ENCODE measurements at regions not wholly inside any gene's neighbourhood (a gene's known extent, or its start where the extent isn't known, plus 50 kb on each side); places are given as distances from the start of the nearest gene placed in this dataset.
"Not testable (repeated sequence)": the region's sequence is repeated elsewhere in the genome, so short reads cannot be mapped to it uniquely, and the experiment has no call there.

DNA sequence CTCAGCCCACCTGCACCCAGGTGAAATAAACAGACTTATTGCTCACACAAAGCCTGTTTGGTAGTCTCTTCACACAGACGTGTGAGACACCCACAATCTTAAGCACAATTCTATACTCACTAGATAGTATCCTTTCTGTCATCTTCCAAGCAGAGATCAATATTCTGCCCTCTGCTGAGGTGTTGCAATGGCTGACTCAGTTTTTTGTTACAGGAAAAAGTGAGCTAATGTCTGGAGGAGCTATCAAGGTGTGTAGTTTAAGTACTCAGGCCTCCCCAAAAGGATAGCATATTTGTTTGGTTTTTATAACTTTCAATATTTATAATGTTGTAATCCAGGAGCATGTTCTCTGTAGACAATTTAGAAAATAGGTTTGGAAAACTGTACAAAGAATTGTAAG lies 775.2 kb upstream of the POU3F4 start:
- no peak for DNase-seq (ENCODE audit: low read depth)

DNA sequence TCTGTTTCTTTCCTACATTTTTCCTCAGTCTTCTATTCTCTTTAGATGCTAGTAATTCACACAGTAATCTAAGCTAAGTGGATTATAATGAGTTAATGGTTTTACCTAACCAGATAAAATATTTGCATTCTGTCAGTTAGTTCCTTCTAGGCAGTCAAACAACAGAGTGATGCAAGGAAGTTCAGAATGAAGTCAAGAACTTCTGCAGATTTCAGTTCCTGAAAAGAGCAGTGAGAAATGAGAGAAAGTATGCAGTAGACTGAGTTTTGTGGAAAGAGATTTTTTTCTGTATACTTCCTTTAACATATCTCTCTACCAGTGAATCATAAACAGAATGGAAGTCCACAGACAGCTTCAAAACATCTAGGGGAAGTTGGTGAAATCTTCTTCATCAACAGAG lies 774.0 kb upstream of the POU3F4 start:
- DNase-seq (ENCODE audit: low read depth) = no peak

DNA sequence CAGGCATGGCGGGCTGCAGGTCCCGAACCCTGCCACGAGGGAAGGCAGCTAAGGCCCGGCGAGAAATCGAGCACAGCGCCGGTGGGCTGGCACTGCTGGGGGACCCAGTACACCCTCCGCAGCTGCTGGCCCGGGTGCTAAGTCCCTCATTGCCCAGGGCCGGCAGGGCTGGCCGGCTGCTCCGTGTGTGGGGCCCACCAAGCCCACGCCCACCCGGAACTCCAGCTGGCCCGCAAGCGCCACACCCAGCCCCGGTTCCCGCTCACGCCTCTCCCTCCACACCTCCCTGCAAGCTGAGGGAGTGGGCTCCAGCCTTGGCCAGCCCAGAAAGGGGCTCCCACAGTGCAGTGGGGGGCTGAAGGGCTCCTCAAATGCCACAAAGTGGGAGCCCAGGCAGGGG lies 769.8 kb upstream of the POU3F4 start:
- DNase-seq (ENCODE audit: low read depth) = not testable (repeated sequence)

DNA sequence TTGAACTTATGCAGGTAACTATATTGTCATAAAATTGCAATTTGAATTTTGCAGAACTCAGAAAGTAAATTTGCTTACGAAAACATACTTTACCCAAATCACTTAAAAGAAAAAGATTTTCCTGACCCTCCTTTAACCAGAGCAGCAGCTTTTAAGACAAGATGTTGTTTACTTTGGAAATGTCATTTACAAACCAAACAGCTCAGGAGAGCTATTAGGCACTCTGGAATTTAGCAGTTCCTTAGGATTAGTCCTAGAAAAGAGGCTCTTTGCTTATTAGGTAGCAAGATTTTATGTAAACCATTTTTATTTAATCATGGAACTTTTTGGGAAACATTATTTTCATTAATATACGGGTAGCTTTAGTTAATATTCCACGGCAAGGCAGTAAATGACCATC lies 765.7 kb upstream of the POU3F4 start:
- DNase-seq (ENCODE audit: low read depth) = no peak

DNA sequence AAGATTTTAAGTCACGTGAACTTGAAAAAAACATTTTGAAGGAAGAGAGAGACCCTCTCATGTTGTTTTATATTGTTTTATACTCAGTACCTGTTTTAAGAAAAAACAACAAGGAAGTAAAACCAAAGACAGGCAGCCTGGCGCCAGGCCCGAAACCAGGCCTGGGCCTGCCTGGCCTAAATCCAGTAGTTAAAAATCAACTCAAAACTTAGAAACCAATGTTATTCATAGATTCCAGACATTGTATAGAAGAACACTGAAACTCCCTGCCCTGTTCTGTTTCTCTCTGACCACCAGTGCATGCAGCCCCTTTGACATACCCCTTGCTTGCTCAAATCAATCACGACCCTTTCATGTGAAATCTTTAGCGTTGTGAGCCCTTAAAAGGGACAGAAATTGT lies 762.4 kb upstream of the POU3F4 start:
- not testable (repeated sequence) for DNase-seq (ENCODE audit: low read depth)

DNA sequence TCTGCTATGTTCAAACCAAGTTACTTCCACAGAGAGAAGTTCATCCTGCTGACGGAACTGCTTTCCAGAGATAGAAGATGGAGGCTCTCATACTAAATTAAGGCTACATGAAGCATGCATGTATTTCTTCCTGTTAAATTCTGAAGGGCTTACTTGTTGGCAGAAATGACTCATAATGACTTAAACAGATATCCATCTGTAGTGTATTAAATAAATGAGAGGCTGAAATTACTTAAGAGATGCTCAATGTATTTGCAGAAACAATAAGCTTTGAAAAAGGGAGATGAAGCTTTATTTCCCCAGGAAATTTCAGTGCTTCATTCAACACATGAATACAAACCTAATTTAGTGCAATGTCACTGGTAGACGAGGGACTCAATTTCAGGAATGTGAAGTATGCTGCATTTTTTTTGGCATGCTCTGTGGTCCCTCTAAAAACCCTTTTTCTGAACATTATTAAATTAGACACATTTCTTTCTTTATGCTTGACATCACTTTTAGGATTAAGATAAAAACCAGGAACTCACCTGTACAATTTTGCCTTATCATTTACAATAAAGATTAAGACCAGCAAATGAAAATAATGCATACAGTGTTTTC lies 759.1 kb upstream of the POU3F4 start:
- peak; percentile 38 for DNase-seq (ENCODE audit: low read depth)

DNA sequence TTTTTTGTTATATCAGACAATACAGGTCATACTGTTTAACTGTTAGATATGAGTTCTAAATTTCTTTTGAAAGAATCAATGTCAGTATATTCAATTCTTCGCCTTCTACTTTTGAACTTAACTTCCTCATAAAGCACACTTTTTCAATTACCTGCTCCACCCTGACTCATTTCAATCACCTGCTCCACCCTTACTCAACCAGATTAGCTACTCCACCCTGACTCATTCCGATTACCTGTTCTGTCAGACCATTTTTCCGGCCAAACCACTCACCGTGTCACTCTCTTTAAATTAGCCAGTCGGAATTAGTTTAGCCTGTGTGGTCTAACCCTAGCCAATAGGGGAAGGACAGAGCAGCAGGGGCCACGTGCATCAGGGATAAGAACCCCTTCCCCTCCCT lies 751.8 kb upstream of the POU3F4 start:
- no peak for DNase-seq (ENCODE audit: low read depth)

DNA sequence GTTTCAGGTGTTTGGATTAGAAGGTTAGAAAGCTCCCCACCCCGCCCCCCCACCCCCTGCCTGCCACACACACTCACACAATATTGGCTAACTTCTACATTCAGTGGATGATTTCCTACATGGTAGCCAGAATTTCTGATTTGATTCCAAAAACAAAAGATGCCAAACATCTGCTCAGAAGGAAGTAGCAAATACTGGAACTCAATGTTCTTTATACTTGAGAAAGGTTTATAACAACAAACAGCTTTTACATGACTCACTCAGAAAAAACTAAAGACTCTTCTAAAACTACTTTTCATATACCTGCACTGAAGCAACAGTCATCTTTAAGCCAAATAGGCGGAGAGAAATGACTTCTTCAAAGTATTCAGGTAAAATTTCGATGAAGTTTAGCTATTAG lies 750.5 kb upstream of the POU3F4 start:
- peak; percentile 69 for DNase-seq (ENCODE audit: low read depth)

DNA sequence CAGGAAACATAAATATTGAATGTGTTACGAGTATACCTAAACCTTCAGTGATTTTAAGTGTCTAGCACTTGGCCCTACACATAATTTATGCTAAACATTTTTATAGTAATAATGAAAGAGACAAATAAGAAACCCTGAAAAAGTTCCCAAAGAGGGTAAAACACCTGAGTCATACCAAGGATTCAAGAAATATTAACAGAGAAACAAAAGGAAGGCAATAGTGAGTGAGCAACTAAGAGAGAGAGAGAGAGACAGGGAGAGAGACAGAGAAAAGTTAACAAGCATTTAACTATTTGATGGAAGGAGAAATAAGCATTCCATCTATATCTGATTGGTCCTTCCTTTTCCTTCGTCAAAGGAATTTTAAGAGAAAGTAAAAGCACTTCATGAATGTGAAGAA lies 743.6 kb upstream of the POU3F4 start:
- DNase-seq (ENCODE audit: low read depth) = no peak

DNA sequence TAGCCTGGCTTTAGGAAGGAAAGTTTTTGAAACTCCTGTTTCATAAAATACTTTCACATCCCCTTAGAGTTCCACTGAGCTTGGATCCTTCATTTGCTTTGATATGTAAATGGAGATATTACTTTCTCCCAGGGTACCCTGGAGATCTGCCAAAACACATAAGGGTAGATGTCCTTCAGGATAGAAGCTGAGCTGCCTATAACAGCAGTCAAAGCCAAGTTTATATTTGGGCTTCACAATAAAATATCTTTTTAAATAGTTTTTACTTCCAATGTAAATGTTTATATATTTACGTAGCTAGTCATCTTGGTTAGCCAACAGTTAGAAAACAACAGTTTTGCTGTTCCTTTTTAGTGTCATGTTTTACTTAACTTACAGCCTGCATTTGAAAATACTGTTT lies 742.3 kb upstream of the POU3F4 start:
- peak; percentile 12 for DNase-seq (ENCODE audit: low read depth)

DNA sequence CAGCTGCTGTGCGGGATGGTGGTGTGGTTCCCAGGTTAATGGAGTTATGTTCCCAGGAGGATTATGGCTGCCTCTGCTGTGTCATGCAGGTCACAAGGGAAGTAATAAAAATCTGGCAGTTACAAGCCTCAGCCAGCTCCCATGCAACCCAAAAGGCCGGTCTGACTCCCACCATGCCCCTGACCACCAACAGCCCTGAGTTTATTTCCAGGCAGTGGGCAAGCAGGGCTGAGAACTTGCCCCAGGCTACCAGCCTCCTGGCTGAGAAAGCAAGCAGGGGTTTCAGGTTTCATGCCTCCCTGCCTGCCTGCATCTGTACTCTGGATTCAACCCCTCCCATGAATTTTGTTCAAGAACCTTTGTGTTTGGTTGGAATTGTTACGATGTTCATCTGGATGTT lies 732.7 kb upstream of the POU3F4 start:
- DNase-seq (ENCODE audit: low read depth) = no peak

DNA sequence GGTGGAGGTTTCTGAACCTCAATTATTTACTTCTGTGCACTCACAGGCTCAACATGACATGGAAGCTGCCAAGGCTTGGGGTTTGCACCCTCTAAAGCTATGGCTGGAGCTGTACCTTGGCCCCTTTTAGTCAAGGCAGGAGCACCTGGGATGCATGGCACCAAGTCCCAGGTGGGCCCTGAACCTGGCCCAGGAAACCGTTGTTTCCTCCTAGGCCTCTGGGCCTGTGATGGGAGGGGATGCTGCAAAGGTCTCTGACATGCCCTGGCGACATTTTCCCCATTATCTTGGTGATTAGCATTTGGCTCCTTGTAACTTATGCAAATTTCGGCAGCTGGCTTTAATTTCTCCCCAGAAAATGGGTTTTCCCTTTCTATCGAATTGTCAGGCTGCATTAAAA lies 726.1 kb upstream of the POU3F4 start:
- DNase-seq (ENCODE audit: low read depth) = no peak

DNA sequence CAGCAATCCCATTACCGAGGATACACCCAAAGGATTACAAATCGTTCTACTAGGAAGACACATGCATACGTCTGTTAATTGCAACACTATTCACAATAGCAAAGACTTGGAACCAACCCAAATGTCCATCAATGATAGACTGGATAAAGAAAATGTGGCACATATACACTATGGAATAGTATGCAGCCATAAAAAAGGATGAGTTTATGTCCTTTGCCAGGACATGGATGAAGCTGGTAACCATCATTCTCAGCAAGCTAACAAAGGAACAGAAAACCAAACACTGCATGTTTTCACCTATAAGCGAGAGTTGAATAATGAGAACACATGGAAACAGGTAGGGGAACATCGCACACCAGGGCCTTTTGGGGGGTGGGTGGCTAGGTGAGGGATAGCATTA lies 695.2 kb upstream of the POU3F4 start:
- not testable (repeated sequence) for DNase-seq (ENCODE audit: low read depth)

DNA sequence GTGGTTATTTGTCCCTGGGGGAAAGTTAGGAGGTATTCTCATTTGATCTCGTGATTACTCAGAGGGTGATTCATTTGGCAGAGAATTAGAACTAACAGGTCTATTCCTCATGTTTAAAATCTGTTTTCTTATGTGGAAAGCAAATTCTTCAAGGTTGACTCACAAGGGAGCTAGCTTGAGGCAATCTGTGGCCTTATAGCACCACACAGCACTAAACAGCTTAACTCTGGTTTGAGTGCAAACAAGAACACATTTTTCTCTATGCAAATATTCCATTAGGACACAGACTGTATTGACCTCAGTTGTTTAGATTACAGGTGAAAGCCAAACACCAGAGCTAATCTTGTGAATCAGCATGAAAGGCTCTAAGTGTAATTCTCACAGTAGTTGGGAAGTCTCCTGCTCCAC lies 694.4 kb upstream of the POU3F4 start:
- peak; percentile 81 for DNase-seq (ENCODE audit: low read depth)

DNA sequence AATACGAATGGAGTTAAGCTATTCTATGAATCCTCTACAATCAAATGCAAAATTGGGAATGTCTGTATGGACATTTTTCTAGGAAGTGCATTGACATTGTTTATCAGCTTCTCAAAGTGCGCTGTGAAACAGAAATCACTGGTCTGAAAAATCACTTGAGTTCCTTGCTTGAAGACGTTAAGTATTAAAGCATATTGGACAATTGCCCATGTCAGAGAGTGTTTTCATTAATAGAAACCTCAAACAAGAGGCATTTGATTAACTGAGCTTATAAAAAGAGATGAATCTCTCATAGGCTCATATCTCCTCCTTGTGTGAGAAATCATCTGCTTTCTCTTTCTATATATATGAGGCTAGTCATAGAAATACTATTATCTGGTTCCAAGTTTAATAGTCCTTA lies 692.1 kb upstream of the POU3F4 start:
- no peak for DNase-seq (ENCODE audit: low read depth)

DNA sequence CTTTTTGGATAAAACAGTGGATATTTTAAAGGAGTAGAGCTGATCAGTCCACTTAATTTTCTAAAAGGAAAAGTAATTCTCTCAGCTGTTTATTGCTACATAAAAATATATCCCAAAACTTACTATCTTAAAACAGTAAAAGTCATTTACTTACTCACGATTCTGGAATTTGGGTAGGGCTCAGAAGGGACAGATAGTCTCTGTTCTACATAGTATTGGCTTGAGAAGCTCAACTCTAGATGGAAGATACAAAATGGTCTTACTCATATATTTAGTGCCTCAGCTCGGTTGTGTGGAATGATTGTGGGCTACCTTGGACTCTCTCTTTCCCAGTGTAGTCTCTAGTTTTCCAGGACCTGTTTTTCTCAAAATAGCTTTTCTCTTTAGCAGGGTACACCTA lies 691.5 kb upstream of the POU3F4 start:
- no peak for DNase-seq (ENCODE audit: low read depth)

DNA sequence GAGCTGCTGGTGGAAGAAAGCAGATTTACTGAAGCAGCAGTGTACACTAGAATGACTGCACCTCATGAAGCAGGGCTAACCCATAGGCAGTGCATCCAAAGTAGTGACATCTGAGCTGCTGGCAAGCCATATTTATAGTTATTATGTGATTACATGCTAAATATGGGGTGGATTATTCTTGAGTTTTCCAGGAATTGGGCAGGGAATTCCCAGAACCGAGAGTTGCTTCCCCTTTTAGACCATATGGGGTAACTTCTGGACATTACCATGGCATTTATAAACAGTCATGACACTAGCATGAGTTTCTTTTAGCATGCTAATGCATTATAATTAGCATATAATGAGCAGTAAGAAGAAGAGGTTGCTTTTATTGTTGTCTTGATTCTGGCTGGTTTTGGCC lies 665.8 kb upstream of the POU3F4 start:
- no peak for DNase-seq (ENCODE audit: low read depth)

DNA sequence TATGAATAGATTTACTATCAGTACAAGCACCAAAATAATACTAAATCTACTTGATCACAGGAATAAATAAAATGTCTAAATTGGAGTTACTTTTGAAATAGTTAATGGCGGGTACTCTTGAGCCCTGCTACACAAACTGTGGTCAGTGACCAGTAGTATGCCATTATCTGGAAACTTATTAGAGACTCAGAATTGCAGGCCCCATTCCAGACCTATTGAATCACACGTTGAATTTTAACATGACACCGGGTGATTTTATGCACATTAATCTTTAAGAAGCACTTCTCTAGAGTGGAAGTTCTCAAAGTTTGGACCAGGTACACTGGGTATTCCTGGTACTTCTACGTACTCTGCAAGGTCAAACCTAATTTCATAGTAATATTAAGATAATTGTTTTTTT lies 660.0 kb upstream of the POU3F4 start:
- no peak for DNase-seq (ENCODE audit: low read depth)
